EL (cell line): ENCODE measurements at regions not wholly inside any gene's neighbourhood (a gene's known extent, or its start where the extent isn't known, plus 50 kb on each side); places are given as distances from the start of the nearest gene placed in this dataset.

Source experiments
- DNase-seq: peaks from one replicate; pipeline ENCODE4 v3.0.0-alpha.2; 2016

- DNase-seq = no peak
Observed at GRCh38 chrY:15535131-15535530, 1010.8 kb downstream of the NLGN4Y start.

GRCh38 chrY:15535784-15536511 is 1011.6 kb downstream of the NLGN4Y start:
- DNase-seq = peak; percentile 76

GRCh38 chrY:15540516-15540915 is 1016.2 kb downstream of the NLGN4Y start:
- peak; percentile 8 for DNase-seq

- no peak for DNase-seq
Observed at GRCh38 chrY:15546177-15546754, 1021.9 kb downstream of the NLGN4Y start.

- DNase-seq = no peak
Observed at GRCh38 chrY:15552074-15552473, 1027.7 kb downstream of the NLGN4Y start.

GRCh38 chrY:15554991-15555390 is 1030.7 kb downstream of the NLGN4Y start:
- DNase-seq = no peak

GRCh38 chrY:15559169-15559568 is 1034.8 kb downstream of the NLGN4Y start:
- no peak for DNase-seq

GRCh38 chrY:15560840-15561239 is 1036.5 kb downstream of the NLGN4Y start:
- DNase-seq = no peak

- no peak for DNase-seq
Observed at GRCh38 chrY:15561501-15562289, 1037.4 kb downstream of the NLGN4Y start.

- DNase-seq = no peak
Observed at GRCh38 chrY:15577886-15578285, 1053.6 kb downstream of the NLGN4Y start.

- DNase-seq = no peak
Observed at GRCh38 chrY:15578761-15579160, 1054.4 kb downstream of the NLGN4Y start.

GRCh38 chrY:15579245-15579644 is 1054.9 kb downstream of the NLGN4Y start:
- no peak for DNase-seq

GRCh38 chrY:15583111-15583510 is 1058.8 kb downstream of the NLGN4Y start:
- no peak for DNase-seq

GRCh38 chrY:15592957-15593356 is 1068.6 kb downstream of the NLGN4Y start:
- no peak for DNase-seq

GRCh38 chrY:15593476-15594160 is 1069.3 kb downstream of the NLGN4Y start:
- DNase-seq = peak; percentile 0

GRCh38 chrY:15594179-15594578 is 1069.8 kb downstream of the NLGN4Y start:
- no peak for DNase-seq

- DNase-seq = no peak
Observed at GRCh38 chrY:15600565-15600964, 1076.2 kb downstream of the NLGN4Y start.

- DNase-seq = no peak
Observed at GRCh38 chrY:15624370-15624769, 1100.0 kb downstream of the NLGN4Y start.

- DNase-seq = no peak
Observed at GRCh38 chrY:15624928-15625327, 1100.6 kb downstream of the NLGN4Y start.

GRCh38 chrY:15648198-15648597 is 1123.9 kb downstream of the NLGN4Y start:
- DNase-seq = no peak

GRCh38 chrY:15650056-15650455 is 1125.7 kb downstream of the NLGN4Y start:
- no peak for DNase-seq

GRCh38 chrY:15688531-15688930 is 1164.2 kb downstream of the NLGN4Y start:
- DNase-seq = no peak

- no peak for DNase-seq
Observed at GRCh38 chrY:15689994-15690393, 1165.7 kb downstream of the NLGN4Y start.
